ENCODE measurements at regions not wholly inside any gene's neighbourhood (a gene's known extent, or its start where the extent isn't known, plus 50 kb on each side); places are given as distances from the start of the nearest gene placed in this dataset.

DNA sequence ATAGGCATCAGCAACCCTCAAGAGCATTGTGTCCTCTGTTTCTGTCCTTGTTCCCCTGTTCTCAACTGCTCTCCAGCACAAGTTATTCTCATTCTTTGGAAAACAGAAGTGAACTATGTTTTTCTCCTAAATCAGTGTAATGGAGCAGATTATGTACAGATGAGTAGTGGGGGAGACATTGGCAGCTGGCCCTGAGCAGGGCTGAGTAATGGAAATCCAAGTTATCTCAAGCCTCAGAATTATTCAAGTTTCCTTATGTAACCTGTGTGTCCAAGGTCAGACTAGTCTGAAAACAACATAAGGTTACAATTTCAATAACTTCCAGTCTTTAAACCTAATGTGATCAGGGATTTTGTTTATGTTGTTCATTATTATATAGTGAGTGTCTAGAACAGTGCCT lies 116.1 kb upstream of the FUT8 start:
- H3K14ac ChIP-seq (replicated peaks; ENCODE audit: low read depth, low read length) = no peak overlapping the region
- H4K8ac ChIP-seq (ENCODE audit: low read depth in 2 of 2, low read length in 2 of 2) = no peak overlapping the region
- no peak overlapping the region for H2AFZ ChIP-seq (replicated peaks; ENCODE audit: low read length, poor library complexity)
- no peak overlapping the region for H3K27ac ChIP-seq (ENCODE audit: insufficient read depth, low read length)
- H2BK15ac ChIP-seq (ENCODE audit: low read depth, low read length) = no peak overlapping the region
- H4K20me1 ChIP-seq (ENCODE audit: insufficient read depth, low read length) = no peaks in the 10 kb centered on the region
- no peak overlapping the region for H3K18ac ChIP-seq (ENCODE audit: low read depth, low read length)
- H3K27me3 ChIP-seq (ENCODE audit: control insufficient read depth, insufficient read depth, low read length) = no peaks in the 10 kb centered on the region
- H3K36me3 ChIP-seq (ENCODE audit: control insufficient read depth, insufficient read depth, low read length) = no peaks in the 10 kb centered on the region
- H2BK120ac ChIP-seq (ENCODE audit: low read depth, low read length) = no peak overlapping the region
- H2AK5ac ChIP-seq (ENCODE audit: low read depth, low read length) = no peak overlapping the region
- in situ Hi-C loops (cut with MboI; ENCODE audit: low sequenced_read_pairs) (no loop called here), dilution Hi-C loops (cut with HindIII; ENCODE audit: low sequenced_read_pairs, unreplicated experiment) (no loop called here), intact Hi-C loops (cut with micrococcal nuclease) (no loop called here)
- no peaks in the 10 kb centered on the region for H3K9me3 ChIP-seq (ENCODE audit: control insufficient read depth, insufficient read depth, low read length)
- no peak overlapping the region for H2BK20ac ChIP-seq (ENCODE audit: low read depth, low read length)
- no peak overlapping the region for H4K91ac ChIP-seq (ENCODE audit: insufficient read depth, low read depth, low read length)
- H3K4me1 ChIP-seq (ENCODE audit: control insufficient read depth, insufficient read depth, low read length) = no peaks in the 10 kb centered on the region
- TF ChIP-seq MAZ (IDR thresholded peaks at IDR 0.05; ENCODE audit: borderline replicate concordance, low read depth, low read length) (no peak), CHD1 (IDR thresholded peaks at IDR 0.05; ENCODE audit: low read depth, low read length) (no peak), RFX5 (IDR thresholded peaks at IDR 0.05; ENCODE audit: low read depth, low read length) (no peak), MAFK (IDR thresholded peaks at IDR 0.05; ENCODE audit: low read depth, low read length) (no peak), MXI1 (IDR thresholded peaks at IDR 0.05; ENCODE audit: borderline replicate concordance, low read depth, low read length) (no peak), NFE2L2 (IDR thresholded peaks at IDR 0.05; ENCODE audit: low read depth, low read length) (no peak), POLR2A (IDR thresholded peaks at IDR 0.05; ENCODE audit: low read depth, low read length) (no peak), BHLHE40 (IDR thresholded peaks at IDR 0.05; ENCODE audit: low read depth, low read length) (no peak), FOS (IDR thresholded peaks at IDR 0.05; ENCODE audit: low read depth, low read length) (no peak), CEBPB (IDR thresholded peaks at IDR 0.05; ENCODE audit: low read depth, low read length) (no peak), RCOR1 (IDR thresholded peaks at IDR 0.05; ENCODE audit: insufficient replicate concordance, low read length) (no peak), SMC3 (IDR thresholded peaks at IDR 0.05; ENCODE audit: low read depth, low read length) (no peak), RAD21 (IDR thresholded peaks at IDR 0.05; ENCODE audit: low read length) (no peak)
- TF ChIP-seq, protein P1, sequence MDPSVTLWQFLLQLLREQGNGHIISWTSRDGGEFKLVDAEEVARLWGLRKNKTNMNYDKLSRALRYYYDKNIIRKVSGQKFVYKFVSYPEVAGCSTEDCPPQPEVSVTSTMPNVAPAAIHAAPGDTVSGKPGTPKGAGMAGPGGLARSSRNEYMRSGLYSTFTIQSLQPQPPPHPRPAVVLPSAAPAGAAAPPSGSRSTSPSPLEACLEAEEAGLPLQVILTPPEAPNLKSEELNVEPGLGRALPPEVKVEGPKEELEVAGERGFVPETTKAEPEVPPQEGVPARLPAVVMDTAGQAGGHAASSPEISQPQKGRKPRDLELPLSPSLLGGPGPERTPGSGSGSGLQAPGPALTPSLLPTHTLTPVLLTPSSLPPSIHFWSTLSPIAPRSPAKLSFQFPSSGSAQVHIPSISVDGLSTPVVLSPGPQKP (IDR thresholded peaks at IDR 0.05; ENCODE audit: borderline replicate concordance, low read depth, low read length) = no peak
- TF ChIP-seq, protein P2, sequence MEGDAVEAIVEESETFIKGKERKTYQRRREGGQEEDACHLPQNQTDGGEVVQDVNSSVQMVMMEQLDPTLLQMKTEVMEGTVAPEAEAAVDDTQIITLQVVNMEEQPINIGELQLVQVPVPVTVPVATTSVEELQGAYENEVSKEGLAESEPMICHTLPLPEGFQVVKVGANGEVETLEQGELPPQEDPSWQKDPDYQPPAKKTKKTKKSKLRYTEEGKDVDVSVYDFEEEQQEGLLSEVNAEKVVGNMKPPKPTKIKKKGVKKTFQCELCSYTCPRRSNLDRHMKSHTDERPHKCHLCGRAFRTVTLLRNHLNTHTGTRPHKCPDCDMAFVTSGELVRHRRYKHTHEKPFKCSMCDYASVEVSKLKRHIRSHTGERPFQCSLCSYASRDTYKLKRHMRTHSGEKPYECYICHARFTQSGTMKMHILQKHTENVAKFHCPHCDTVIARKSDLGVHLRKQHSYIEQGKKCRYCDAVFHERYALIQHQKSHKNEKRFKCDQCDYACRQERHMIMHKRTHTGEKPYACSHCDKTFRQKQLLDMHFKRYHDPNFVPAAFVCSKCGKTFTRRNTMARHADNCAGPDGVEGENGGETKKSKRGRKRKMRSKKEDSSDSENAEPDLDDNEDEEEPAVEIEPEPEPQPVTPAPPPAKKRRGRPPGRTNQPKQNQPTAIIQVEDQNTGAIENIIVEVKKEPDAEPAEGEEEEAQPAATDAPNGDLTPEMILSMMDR (conservative IDR thresholded peaks at IDR 0.05; ENCODE audit: low read depth, low read length) = no peak
- TF ChIP-seq, protein P3, sequence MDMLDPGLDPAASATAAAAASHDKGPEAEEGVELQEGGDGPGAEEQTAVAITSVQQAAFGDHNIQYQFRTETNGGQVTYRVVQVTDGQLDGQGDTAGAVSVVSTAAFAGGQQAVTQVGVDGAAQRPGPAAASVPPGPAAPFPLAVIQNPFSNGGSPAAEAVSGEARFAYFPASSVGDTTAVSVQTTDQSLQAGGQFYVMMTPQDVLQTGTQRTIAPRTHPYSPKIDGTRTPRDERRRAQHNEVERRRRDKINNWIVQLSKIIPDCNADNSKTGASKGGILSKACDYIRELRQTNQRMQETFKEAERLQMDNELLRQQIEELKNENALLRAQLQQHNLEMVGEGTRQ (IDR thresholded peaks at IDR 0.05; ENCODE audit: low read depth, low read length) = no peak
- H3K9ac ChIP-seq (ENCODE audit: low read depth, low read length) = no peak overlapping the region
- POLR2A ChIA-PET (ENCODE audit: unreplicated experiment) = no interaction called here
- ATAC-seq (ENCODE audit: low read depth) (no peak), DNase-seq (peak; percentile 18)
- no peak overlapping the region for H3K56ac ChIP-seq (ENCODE audit: extremely low read depth, insufficient read depth, low read length)
- no peaks in the 10 kb centered on the region for H3K9me1 ChIP-seq (ENCODE audit: insufficient read depth, low read length)
- CTCF ChIA-PET = no interaction called here
- H3K4ac ChIP-seq (ENCODE audit: low read depth, low read length) = no peak overlapping the region
- BruUV-seq (replicated peaks) = no TSS peak
- no peak overlapping the region for H3K23ac ChIP-seq (ENCODE audit: low read depth, low read length)
- no peaks in the 10 kb centered on the region for H3K79me1 ChIP-seq (ENCODE audit: low read depth in 1 of 2, low read length in 2 of 2)
- H3K4me3 ChIP-seq (ENCODE audit: insufficient read depth, low read depth, low read length) = no peak overlapping the region
- H2BK5ac ChIP-seq (ENCODE audit: low read depth, low read length, poor library complexity, severe bottlenecking) = no peak overlapping the region
- no peak overlapping the region for H3K4me2 ChIP-seq (ENCODE audit: low read depth, low read length)
- no peak overlapping the region for H4K5ac ChIP-seq (ENCODE audit: low read depth, low read length)
- H2AK9ac ChIP-seq (replicated peaks; ENCODE audit: low read depth, low read length, poor library complexity) = no peak overlapping the region

Data from IMR-90 (cell line).